ENCODE measurements at regions not wholly inside any gene's neighbourhood (a gene's known extent, or its start where the extent isn't known, plus 50 kb on each side); places are given as distances from the start of the nearest gene placed in this dataset.

- peaks cover 4% of the 10 kb centered on the region for H3K27me3 ChIP-seq
- DNase-seq (ENCODE audit: low read depth in 1 of 2, low spot score in 1 of 2), result no peak
- H3K36me3 ChIP-seq, result no peaks in the 10 kb centered on the region
- no peaks in the 10 kb centered on the region for H3K4me1 ChIP-seq (ENCODE audit: low read depth)
- H3K27ac ChIP-seq, result no peak overlapping the region
- H3K9me3 ChIP-seq (ENCODE audit: low read depth), result no peaks in the 10 kb centered on the region
- no peak overlapping the region for H3K4me3 ChIP-seq
- TF ChIP-seq, protein P1, sequence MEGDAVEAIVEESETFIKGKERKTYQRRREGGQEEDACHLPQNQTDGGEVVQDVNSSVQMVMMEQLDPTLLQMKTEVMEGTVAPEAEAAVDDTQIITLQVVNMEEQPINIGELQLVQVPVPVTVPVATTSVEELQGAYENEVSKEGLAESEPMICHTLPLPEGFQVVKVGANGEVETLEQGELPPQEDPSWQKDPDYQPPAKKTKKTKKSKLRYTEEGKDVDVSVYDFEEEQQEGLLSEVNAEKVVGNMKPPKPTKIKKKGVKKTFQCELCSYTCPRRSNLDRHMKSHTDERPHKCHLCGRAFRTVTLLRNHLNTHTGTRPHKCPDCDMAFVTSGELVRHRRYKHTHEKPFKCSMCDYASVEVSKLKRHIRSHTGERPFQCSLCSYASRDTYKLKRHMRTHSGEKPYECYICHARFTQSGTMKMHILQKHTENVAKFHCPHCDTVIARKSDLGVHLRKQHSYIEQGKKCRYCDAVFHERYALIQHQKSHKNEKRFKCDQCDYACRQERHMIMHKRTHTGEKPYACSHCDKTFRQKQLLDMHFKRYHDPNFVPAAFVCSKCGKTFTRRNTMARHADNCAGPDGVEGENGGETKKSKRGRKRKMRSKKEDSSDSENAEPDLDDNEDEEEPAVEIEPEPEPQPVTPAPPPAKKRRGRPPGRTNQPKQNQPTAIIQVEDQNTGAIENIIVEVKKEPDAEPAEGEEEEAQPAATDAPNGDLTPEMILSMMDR (IDR thresholded peaks at IDR 0.05; ENCODE audit: low read depth, low read length), result no peak
Observed at GRCh38 chr21:32834211-32834915, 62.8 kb upstream of the PAXBP1 start.

DNA sequence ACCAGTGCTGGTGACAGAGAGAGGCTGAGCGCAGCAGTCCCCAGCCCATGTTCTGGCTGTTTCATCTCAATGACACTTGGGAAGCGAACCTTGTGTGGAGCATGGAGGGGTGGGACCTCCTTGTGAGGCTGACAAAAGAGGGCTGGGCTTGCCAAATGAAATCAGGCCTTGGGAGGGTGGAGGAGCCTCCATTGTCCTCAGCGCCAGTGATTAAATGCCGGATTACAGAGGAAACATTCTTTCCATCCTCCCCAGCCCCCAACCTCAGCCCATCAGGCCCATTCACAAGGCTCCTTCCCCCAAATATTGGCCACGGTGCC is 63.3 kb upstream of the PAXBP1 start:
- no peak for DNase-seq (ENCODE audit: low read depth in 1 of 2, low spot score in 1 of 2)
- H3K27ac ChIP-seq, result no peak overlapping the region
- H3K27me3 ChIP-seq, result peaks cover 4% of the 10 kb centered on the region
- no peaks in the 10 kb centered on the region for H3K4me1 ChIP-seq (ENCODE audit: low read depth)
- no peaks in the 10 kb centered on the region for H3K9me3 ChIP-seq (ENCODE audit: low read depth)
- TF ChIP-seq, protein P1 (IDR thresholded peaks at IDR 0.05; ENCODE audit: low read depth, low read length), result no peak
- no peaks in the 10 kb centered on the region for H3K36me3 ChIP-seq
- no peak overlapping the region for H3K4me3 ChIP-seq

GRCh38 chr21:32842146-32842545 is 70.6 kb upstream of the PAXBP1 start:
- H3K4me3 ChIP-seq, result no peak overlapping the region
- no peak for DNase-seq (ENCODE audit: low read depth in 1 of 2, low spot score in 1 of 2)
- TF ChIP-seq, protein P1 (IDR thresholded peaks at IDR 0.05; ENCODE audit: low read depth, low read length), result no peak
- H3K36me3 ChIP-seq, result no peaks in the 10 kb centered on the region
- H3K4me1 ChIP-seq (ENCODE audit: low read depth), result no peaks in the 10 kb centered on the region
- no peaks in the 10 kb centered on the region for H3K9me3 ChIP-seq (ENCODE audit: low read depth)
- H3K27ac ChIP-seq, result no peak overlapping the region
- peaks cover 4% of the 10 kb centered on the region for H3K27me3 ChIP-seq

- Histone ChIP-seq H3K9me3 (ENCODE audit: low read depth) (no peaks in the 10 kb centered on the region), H3K27ac (no peak overlapping the region), H3K36me3 (no peaks in the 10 kb centered on the region), H3K4me3 (no peak overlapping the region), H3K4me1 (ENCODE audit: low read depth) (no peaks in the 10 kb centered on the region), H3K27me3 (peaks cover 3% of the 10 kb centered on the region)
- TF ChIP-seq, protein P1 (IDR thresholded peaks at IDR 0.05; ENCODE audit: low read depth, low read length), result no peak
- no peak for DNase-seq (ENCODE audit: low read depth in 1 of 2, low spot score in 1 of 2)
Observed at GRCh38 chr21:32843561-32843960, 72.0 kb upstream of the PAXBP1 start.

DNA sequence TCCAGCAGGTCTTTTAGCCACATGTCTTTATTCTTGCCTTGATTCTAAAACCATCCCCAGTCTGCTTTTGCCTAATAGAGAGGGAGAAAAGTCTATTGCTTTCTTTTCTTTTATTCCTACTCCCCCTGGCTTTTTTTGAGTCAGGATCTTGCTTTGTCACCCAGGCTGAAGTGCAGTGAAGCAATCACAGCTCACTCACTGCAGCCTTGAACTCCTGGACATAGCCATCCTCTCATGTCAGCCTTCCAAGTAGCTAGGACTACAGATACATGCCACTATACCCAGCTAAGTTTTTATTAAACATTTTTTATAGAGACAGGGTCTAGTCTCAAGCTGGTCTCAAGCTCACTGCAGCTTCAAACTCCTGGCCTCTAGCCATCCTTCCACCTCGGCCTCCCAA is 72.5 kb upstream of the PAXBP1 start:
- Histone ChIP-seq H3K36me3 (no peaks in the 10 kb centered on the region), H3K4me1 (ENCODE audit: low read depth) (no peaks in the 10 kb centered on the region), H3K4me3 (no peak overlapping the region), H3K27ac (no peak overlapping the region), H3K27me3 (no peaks in the 10 kb centered on the region), H3K9me3 (ENCODE audit: low read depth) (no peaks in the 10 kb centered on the region)
- no peak for DNase-seq (ENCODE audit: low read depth in 1 of 2, low spot score in 1 of 2)
- TF ChIP-seq, protein P1 (IDR thresholded peaks at IDR 0.05; ENCODE audit: low read depth, low read length), result no peak
